ENCODE measurements at regions not wholly inside any gene's neighbourhood (a gene's known extent, or its start where the extent isn't known, plus 50 kb on each side); places are given as distances from the start of the nearest gene placed in this dataset.

DNA sequence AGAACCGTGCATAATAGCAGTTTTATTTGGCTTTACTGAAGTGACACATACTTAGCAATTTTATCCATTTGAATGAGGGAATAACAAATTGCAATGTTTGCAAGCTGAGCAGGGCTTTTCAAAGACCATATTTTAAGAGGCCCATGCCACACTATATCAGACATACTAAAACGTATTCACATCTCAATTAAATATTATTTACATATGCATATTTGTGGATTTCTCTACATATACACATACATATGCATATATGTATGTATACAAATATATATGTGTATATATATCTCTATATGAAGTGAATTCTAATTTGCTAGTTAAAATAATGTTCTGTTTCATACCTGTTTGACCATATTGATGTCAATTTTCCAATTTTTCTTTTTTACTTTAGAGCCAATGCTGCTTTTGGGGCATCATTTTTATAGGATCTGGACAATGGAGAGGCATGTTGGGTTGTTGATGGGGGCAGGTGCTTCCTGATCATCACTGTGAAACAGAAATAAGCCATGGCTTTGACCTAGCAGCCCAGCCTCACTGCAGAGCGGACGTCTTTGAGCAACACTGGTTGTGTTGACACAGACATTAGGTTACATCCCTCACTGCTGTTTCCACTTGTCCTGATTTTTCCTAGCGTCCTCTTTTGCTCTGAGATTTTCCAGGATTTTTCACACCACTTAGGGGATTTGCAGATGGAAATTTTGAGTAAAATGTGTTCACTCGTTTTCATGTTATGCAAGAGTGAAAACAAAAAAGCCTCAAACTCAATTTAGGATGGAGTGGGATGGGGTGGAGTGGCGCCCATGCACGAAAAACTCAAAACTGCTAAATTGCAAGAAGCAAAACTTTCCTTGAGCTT lies 56.9 kb downstream of the RDH14 start:
- no peak for DNase-seq

DNA sequence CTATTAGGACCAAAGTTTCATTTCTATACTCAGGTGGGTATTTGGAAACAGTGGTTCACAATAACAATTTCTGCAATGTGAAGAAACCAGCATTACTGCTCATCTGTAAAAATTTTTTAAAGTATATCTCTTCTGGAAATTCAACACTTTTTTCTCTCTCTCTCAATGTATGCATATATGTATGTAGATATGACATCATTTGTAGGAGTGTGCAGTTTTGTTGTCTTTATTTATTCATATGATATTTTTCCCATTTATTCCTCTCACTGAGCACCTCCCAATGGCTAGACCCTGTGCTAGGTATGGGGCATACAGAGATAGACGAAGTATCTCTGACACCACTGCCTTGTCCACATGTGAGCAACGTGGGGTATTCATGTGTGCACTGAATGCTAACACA lies 58.3 kb downstream of the RDH14 start:
- no peak for DNase-seq

DNA sequence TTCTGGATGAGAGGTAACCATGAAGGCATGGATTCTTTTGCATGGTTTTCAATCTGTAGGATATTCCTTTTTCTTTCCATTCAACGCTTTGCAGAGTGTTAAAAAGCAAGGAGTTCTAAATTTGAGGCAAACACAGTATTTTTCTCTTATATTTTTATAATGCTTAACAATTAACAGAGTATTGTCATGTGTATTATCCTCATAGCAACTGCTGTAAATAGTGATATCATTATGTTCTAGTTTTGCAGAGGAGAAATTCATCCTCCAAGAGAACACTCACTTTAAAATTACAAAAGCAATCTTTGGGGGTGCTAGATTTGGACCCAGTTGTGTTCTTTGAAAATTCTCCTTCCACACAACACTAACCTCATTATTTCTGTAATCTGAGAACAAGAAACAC lies 58.7 kb downstream of the RDH14 start:
- no peak for DNase-seq

GRCh38 chr2:18501156-18501555 lies 59.3 kb downstream of the RDH14 start:
- no peak for DNase-seq

DNA sequence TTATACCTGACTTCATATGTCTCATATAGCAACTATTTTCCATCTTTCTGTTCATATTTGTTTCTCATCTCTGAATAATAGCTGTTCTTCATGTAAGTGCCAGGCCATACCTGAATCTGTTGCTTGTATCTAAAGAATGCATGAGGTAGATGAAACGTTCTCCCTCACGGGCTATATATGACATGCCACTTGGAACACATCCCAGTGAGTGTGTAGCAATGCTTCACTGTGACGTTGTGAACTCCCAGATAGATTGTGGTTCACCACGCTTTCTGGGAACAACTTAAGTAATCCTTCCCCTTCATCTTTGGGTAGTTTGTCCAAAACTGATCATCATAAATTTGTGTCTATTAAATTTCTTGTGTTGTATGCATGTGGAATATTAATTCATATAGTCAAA lies 60.1 kb downstream of the RDH14 start:
- no peak for DNase-seq

GRCh38 chr2:18498531-18498930 lies 61.9 kb downstream of the RDH14 start:
- DNase-seq = peak; percentile 98

DNA sequence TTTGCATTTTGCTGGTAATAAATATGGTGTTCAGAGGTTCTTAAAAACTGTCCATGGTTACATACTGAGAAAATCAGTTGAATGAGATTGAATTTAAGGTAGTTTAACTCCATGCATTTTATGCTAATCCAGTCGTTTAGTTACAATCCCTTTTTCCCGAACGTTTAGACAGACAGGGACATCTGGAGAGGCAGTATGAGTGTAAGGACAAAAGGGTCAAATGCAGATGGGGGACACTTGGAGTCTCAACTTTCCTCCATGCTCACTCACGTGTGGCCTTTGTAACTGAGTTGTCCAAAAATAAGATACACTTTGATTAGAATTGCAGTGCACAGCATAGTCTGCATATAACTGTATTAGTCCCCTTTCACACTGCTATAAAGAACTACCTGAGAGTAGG lies 63.9 kb downstream of the RDH14 start:
- no peak for DNase-seq

DNA sequence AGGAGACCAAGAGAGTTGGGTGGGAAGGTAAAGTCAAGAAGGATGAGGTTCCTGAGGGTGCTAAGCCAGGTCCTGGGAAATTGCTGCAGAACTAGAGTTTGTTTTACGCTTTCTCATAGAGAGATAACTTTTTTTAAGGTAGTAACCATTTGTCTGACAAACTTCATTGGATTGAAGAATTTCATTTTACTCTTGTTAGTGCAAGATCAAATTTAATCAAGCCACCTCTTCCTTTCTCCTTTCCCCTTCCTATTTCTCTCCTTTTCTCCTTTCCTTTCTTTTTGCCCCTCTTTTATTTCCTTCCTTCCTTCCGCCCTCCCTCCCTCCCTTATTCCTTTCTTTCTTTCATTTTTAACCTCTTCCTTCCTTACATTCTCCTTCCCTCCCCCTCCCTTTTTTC lies 65.4 kb downstream of the RDH14 start:
- no peak for DNase-seq

DNA sequence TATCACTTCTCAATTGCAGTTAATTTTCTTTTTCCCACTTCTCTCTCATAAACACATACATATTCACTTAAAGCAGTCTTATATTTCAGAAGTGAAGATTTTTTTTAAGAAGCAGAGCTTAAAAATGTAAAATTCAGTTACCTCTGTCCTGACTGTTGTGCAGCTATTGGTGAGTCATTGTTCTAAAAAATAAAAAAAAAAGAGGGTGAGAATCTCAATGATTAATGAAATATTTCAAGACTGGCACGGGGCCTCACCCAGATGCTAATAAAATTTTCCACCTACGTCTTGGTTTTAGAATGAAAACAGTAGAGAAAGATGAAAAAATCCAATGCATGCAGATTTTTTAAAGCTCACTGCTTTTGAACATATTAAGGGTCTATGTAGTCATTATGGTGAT lies 67.7 kb downstream of the RDH14 start:
- DNase-seq = no peak

- DNase-seq = no peak
These were observed 68.9 kb downstream of the RDH14 start for GRCh38 chr2:18491577-18491976.

GRCh38 chr2:18490901-18491300 lies 69.6 kb downstream of the RDH14 start:
- no peak for DNase-seq

GRCh38 chr2:18487106-18487913 lies 73.1 kb downstream of the RDH14 start:
- no peak for DNase-seq

DNA sequence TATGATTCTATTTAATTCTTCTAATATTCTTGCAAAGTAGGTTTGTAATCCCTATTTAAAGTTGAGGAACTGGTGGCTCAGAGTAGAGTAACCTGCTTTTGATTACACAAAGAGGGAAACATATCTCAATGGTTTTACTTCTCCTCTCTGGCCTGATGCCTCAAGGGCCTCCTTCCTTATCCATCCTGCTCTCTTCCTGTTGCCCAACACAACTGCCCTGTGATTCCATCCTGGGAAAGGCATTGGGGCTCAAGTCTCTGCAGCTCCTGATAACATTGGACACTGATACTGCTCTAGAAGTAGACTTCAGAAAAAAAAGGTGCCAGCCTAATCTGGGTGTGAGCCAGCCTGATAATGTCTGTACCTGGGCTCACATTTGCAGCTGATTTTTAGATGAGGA lies 75.8 kb downstream of the RDH14 start:
- DNase-seq = no peak

GRCh38 chr2:18483896-18484295 lies 76.6 kb downstream of the RDH14 start:
- DNase-seq = no peak

- DNase-seq = peak; percentile 60
These were observed 77.8 kb downstream of the RDH14 start for GRCh38 chr2:18482666-18483065.

- no peak for DNase-seq
These were observed 80.5 kb downstream of the RDH14 start for GRCh38 chr2:18479947-18480369.

DNA sequence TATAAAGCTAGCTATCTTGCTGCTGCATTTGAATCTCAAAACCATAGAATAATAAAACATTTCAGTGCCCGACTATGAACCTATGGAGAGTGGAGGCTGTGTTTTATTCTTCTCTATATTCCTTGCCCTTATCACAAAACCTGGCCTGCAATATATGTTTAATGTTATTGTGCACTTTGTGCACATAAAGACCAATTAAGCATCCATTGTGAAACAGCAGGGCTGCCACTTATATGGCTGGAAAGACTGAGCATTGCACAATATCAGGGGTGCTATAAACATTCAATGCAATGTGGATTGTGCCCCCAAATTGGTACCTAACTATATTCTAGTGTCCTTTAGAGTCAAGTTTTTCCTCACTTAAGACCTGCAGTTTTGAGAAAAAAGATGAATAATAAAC lies 83.2 kb downstream of the RDH14 start:
- no peak for DNase-seq

DNA sequence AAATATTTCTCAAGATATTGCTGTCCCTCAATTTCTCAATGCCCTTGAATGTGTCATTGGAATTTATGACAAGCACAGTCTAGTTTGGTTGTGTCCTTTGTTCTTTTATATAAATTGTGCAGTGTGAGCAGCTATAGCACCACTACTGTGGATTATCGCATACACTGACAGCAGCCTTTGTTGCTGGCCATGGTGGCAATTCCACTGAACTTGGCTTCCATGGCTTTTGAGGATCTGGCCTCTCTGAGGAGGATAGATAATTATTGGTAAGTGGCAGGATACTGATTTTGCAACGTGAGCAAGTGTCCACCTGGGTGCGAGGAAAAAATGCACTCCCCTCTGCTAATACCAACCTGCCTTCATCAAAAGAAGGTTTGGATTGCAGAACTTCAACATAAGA lies 84.0 kb downstream of the RDH14 start:
- no peak for DNase-seq

GRCh38 chr2:18475884-18476283 lies 84.6 kb downstream of the RDH14 start:
- DNase-seq = no peak

GRCh38 chr2:18474700-18475099 lies 85.8 kb downstream of the RDH14 start:
- no peak for DNase-seq

GRCh38 chr2:18473241-18474181 lies 86.9 kb downstream of the RDH14 start:
- DNase-seq = no peak

DNA sequence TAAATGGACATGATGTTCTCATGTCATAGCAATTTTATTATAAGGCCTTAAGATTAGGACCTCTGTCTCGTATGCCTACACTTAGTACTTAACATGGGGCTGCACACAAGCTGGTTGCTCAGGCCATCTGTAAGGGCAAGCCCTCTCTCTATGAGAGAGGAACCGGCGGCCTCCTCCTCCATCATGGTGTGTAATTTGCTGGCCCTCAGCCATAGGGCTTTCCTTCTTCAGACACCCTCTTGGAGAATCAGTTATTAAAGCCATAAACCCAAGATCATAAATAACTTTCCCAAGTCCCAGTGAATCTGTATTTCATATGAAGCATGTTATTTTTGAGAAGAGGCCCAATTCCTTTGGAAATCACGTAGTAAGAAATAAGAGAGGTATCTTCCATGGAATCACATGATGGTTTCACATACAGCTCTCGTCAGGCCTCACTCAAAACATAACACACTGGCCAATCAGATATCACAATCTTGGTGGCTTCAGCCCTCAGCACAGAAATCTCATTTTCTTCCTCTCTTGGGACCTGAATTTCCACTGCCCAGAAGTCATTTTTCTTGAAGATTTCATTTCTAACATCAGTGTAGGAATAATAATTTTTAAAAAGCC lies 92.6 kb downstream of the RDH14 start:
- no peak for DNase-seq

DNA sequence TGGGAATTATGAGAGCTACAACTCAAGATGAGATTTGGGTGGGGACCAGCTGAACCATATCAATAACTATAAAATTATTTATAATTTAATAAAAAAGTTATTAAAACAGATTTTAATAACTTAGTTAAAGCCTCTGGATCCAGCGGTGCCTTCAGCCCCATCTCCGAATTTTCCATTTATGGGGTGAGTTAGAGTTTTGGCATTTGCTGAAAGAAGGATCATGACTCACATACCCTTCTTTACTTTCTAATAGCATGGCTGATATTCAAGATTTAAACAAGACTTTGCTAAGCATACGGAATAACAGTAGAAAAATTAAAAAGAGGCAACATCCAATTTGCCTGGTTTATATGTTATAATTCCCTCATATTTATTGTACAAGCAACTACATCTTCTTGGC lies 94.5 kb downstream of the RDH14 start:
- DNase-seq = no peak

All from NCI-H510A treated with DMSO at 0.1 percent for 48 hours (cell line).